ENCODE measurements at regions not wholly inside any gene's neighbourhood (a gene's known extent, or its start where the extent isn't known, plus 50 kb on each side); places are given as distances from the start of the nearest gene placed in this dataset.
"Not testable (repeated sequence)": the region's sequence is repeated elsewhere in the genome, so short reads cannot be mapped to it uniquely, and the experiment has no call there.

GRCh38 chr2:207231106-207231865 is 65.5 kb upstream of the KLF7 start:
- Histone ChIP-seq H2AFZ (ENCODE audit: low read length) (no peak overlapping the region), H3K9me3 (ENCODE audit: low read length) (no peaks in the 10 kb centered on the region), H3K9ac (ENCODE audit: low read length) (no peak overlapping the region), H3K4me1 (ENCODE audit: low read length) (no peaks in the 10 kb centered on the region), H3K4me2 (ENCODE audit: low read depth, low read length, poor library complexity, severe bottlenecking) (no peak overlapping the region), H3K27ac (ENCODE audit: low read length) (no peak overlapping the region), H3K36me3 (ENCODE audit: insufficient read depth, low read length) (no peaks in the 10 kb centered on the region; the same call in 1 of the 2 replicates), H3K79me2 (ENCODE audit: low read length) (no peaks in the 10 kb centered on the region), H4K20me1 (ENCODE audit: insufficient read depth, low read depth, low read length) (no peaks in the 10 kb centered on the region), H3K4me3 (ENCODE audit: low read length) (no peak overlapping the region), H3K27me3 (ENCODE audit: low read length) (no peaks in the 10 kb centered on the region), H3K9me2 (replicated peaks; ENCODE audit: insufficient read depth, low read length) (no peaks in the 10 kb centered on the region)
- no peak for DNase-seq

GRCh38 chr2:207231967-207232366 is 66.2 kb upstream of the KLF7 start:
- no peaks in the 10 kb centered on the region for H3K27me3 ChIP-seq (ENCODE audit: low read length)
- H3K4me3 ChIP-seq (ENCODE audit: low read length), result no peak overlapping the region
- H3K9me3 ChIP-seq (ENCODE audit: low read length), result no peaks in the 10 kb centered on the region
- no peaks in the 10 kb centered on the region for H4K20me1 ChIP-seq (ENCODE audit: insufficient read depth, low read depth, low read length)
- H3K79me2 ChIP-seq (ENCODE audit: low read length), result no peaks in the 10 kb centered on the region
- no peaks in the 10 kb centered on the region; the same call in 1 of the 2 replicates for H3K36me3 ChIP-seq (ENCODE audit: insufficient read depth, low read length)
- DNase-seq, result no peak
- H3K9ac ChIP-seq (ENCODE audit: low read length), result no peak overlapping the region
- no peaks in the 10 kb centered on the region for H3K9me2 ChIP-seq (replicated peaks; ENCODE audit: insufficient read depth, low read length)
- no peak overlapping the region for H3K4me2 ChIP-seq (ENCODE audit: low read depth, low read length, poor library complexity, severe bottlenecking)
- H2AFZ ChIP-seq (ENCODE audit: low read length), result no peak overlapping the region
- no peak overlapping the region for H3K27ac ChIP-seq (ENCODE audit: low read length)
- no peaks in the 10 kb centered on the region for H3K4me1 ChIP-seq (ENCODE audit: low read length)

- not testable (repeated sequence) for H3K27ac ChIP-seq (ENCODE audit: low read length); H3K4me2 ChIP-seq (ENCODE audit: low read depth, low read length, poor library complexity, severe bottlenecking); H3K79me2 ChIP-seq (ENCODE audit: low read length); H3K4me1 ChIP-seq (ENCODE audit: low read length); H3K9ac ChIP-seq (ENCODE audit: low read length); H3K27me3 ChIP-seq (ENCODE audit: low read length); H3K9me2 ChIP-seq (replicated peaks; ENCODE audit: insufficient read depth, low read length); DNase-seq; H3K4me3 ChIP-seq (ENCODE audit: low read length); H3K36me3 ChIP-seq (ENCODE audit: insufficient read depth, low read length); H3K9me3 ChIP-seq (ENCODE audit: low read length); H2AFZ ChIP-seq (ENCODE audit: low read length); H4K20me1 ChIP-seq (ENCODE audit: insufficient read depth, low read depth, low read length)
Measured at GRCh38 chr2:207233141-207233540, 67.4 kb upstream of the KLF7 start.

- no peak overlapping the region for H3K9ac ChIP-seq (ENCODE audit: low read length)
- H3K27ac ChIP-seq (ENCODE audit: low read length), result no peak overlapping the region
- no peaks in the 10 kb centered on the region for H3K79me2 ChIP-seq (ENCODE audit: low read length)
- H2AFZ ChIP-seq (ENCODE audit: low read length), result no peak overlapping the region
- no peaks in the 10 kb centered on the region for H4K20me1 ChIP-seq (ENCODE audit: insufficient read depth, low read depth, low read length)
- DNase-seq, result no peak
- no peaks in the 10 kb centered on the region for H3K27me3 ChIP-seq (ENCODE audit: low read length)
- H3K4me2 ChIP-seq (ENCODE audit: low read depth, low read length, poor library complexity, severe bottlenecking), result no peak overlapping the region
- H3K4me3 ChIP-seq (ENCODE audit: low read length), result no peak overlapping the region
- H3K9me2 ChIP-seq (replicated peaks; ENCODE audit: insufficient read depth, low read length), result no peaks in the 10 kb centered on the region
- H3K9me3 ChIP-seq (ENCODE audit: low read length), result no peaks in the 10 kb centered on the region
- no peaks in the 10 kb centered on the region for H3K4me1 ChIP-seq (ENCODE audit: low read length)
- peaks cover 3% of the 10 kb centered on the region; the same call in 1 of the 2 replicates for H3K36me3 ChIP-seq (ENCODE audit: insufficient read depth, low read length)
Measured at GRCh38 chr2:207233731-207234130, 68.0 kb upstream of the KLF7 start.

GRCh38 chr2:207235621-207236020 is 69.9 kb upstream of the KLF7 start:
- Histone ChIP-seq H3K4me2 (ENCODE audit: low read depth, low read length, poor library complexity, severe bottlenecking) (no peak overlapping the region), H3K9me2 (replicated peaks; ENCODE audit: insufficient read depth, low read length) (no peaks in the 10 kb centered on the region), H3K4me1 (ENCODE audit: low read length) (0 out of 2 replicates have a peak, but pooled peaks cover 3% of the 10 kb centered on the region), H3K27me3 (ENCODE audit: low read length) (no peaks in the 10 kb centered on the region), H3K4me3 (ENCODE audit: low read length) (no peak overlapping the region), H3K27ac (ENCODE audit: low read length) (no peak overlapping the region), H3K79me2 (ENCODE audit: low read length) (no peaks in the 10 kb centered on the region), H3K36me3 (ENCODE audit: insufficient read depth, low read length) (peaks cover 11% of the 10 kb centered on the region; the same call in 1 of the 2 replicates), H3K9me3 (ENCODE audit: low read length) (no peaks in the 10 kb centered on the region), H2AFZ (ENCODE audit: low read length) (no peak overlapping the region), H4K20me1 (ENCODE audit: insufficient read depth, low read depth, low read length) (no peaks in the 10 kb centered on the region), H3K9ac (ENCODE audit: low read length) (no peak overlapping the region)
- no peak for DNase-seq

GRCh38 chr2:207236156-207236935 is 70.6 kb upstream of the KLF7 start:
- no peak overlapping the region for H3K27ac ChIP-seq (ENCODE audit: low read length)
- H3K9me3 ChIP-seq (ENCODE audit: low read length), result no peaks in the 10 kb centered on the region
- no peak overlapping the region for H3K4me2 ChIP-seq (ENCODE audit: low read depth, low read length, poor library complexity, severe bottlenecking)
- no peak overlapping the region for H2AFZ ChIP-seq (ENCODE audit: low read length)
- H3K9ac ChIP-seq (ENCODE audit: low read length), result no peak overlapping the region
- H3K36me3 ChIP-seq (ENCODE audit: insufficient read depth, low read length), result peaks cover 11% of the 10 kb centered on the region; the same call in 1 of the 2 replicates
- H3K9me2 ChIP-seq (replicated peaks; ENCODE audit: insufficient read depth, low read length), result no peaks in the 10 kb centered on the region
- H4K20me1 ChIP-seq (ENCODE audit: insufficient read depth, low read depth, low read length), result no peaks in the 10 kb centered on the region
- no peak overlapping the region for H3K4me3 ChIP-seq (ENCODE audit: low read length)
- no peak for DNase-seq
- H3K79me2 ChIP-seq (ENCODE audit: low read length), result no peaks in the 10 kb centered on the region
- no peaks in the 10 kb centered on the region for H3K27me3 ChIP-seq (ENCODE audit: low read length)
- H3K4me1 ChIP-seq (ENCODE audit: low read length), result 0 out of 2 replicates have a peak, but pooled peaks cover 3% of the 10 kb centered on the region

- H3K4me3 ChIP-seq (ENCODE audit: low read length), result no peak overlapping the region
- no peak overlapping the region for H3K9ac ChIP-seq (ENCODE audit: low read length)
- H3K27ac ChIP-seq (ENCODE audit: low read length), result no peak overlapping the region
- H3K4me2 ChIP-seq (ENCODE audit: low read depth, low read length, poor library complexity, severe bottlenecking), result no peak overlapping the region
- no peaks in the 10 kb centered on the region for H3K79me2 ChIP-seq (ENCODE audit: low read length)
- H3K9me3 ChIP-seq (ENCODE audit: low read length), result no peaks in the 10 kb centered on the region
- H4K20me1 ChIP-seq (ENCODE audit: insufficient read depth, low read depth, low read length), result no peaks in the 10 kb centered on the region
- no peaks in the 10 kb centered on the region for H3K9me2 ChIP-seq (replicated peaks; ENCODE audit: insufficient read depth, low read length)
- H3K4me1 ChIP-seq (ENCODE audit: low read length), result peaks cover 6% of the 10 kb centered on the region
- DNase-seq, result no peak
- H3K27me3 ChIP-seq (ENCODE audit: low read length), result no peaks in the 10 kb centered on the region
- H3K36me3 ChIP-seq (ENCODE audit: insufficient read depth, low read length), result peaks cover 11% of the 10 kb centered on the region; the same call in 1 of the 2 replicates
- H2AFZ ChIP-seq (ENCODE audit: low read length), result no peak overlapping the region
Measured at GRCh38 chr2:207238831-207239701, 73.3 kb upstream of the KLF7 start.
